Left colon (tissue), 2 donors: ENCODE measurements at regions not wholly inside any gene's neighbourhood (a gene's known extent, or its start where the extent isn't known, plus 50 kb on each side); places are given as distances from the start of the nearest gene placed in this dataset.

Experiments used
- ATAC-seq: fragments of 200-7000 bp; cut with Tn5 transposase; one replicate; pipeline ENCODE4 v1.9.1; 2020; ENCODE audit warnings: mild to moderate bottlenecking, moderate library complexity
- DNase-seq, 2 donors: peaks; one replicate each; pipeline ENCODE4 v3.0.0-alpha.2; 2020
- intact Hi-C, 2 donors: fragments of 100-400 bp; cut with DNase I in 1 of 2; cut with micrococcal nuclease in 1 of 2; formaldehyde crosslinking; loops; one replicate each; pipeline versions ENCODE4 v1.11.2 to v1.14.0; 2022; cut with DNase I, micrococcal nuclease
- donor health status: DM: no; HTN: no; CAD: no.
- donor health status: DM: yes; HTN: yes; CAD: no.

GRCh38 chr12:126483145-126484068, 1418.2 kb downstream of the AACS start:
- intact Hi-C loops: no loop called here
- DNase-seq (peak in 1 of 2 donors; percentile 27), ATAC-seq (no peak)

GRCh38 chr12:126487431-126487980, 1422.3 kb downstream of the AACS start:
- intact Hi-C loops: no loop called here
- ATAC-seq: no peak
- DNase-seq: no peak

GRCh38 chr12:126488806-126489205, 1423.6 kb downstream of the AACS start:
- intact Hi-C loops: no loop called here
- ATAC-seq (no peak), DNase-seq (no peak)

GRCh38 chr12:126492181-126492580, 1426.9 kb downstream of the AACS start:
- ATAC-seq (no peak), DNase-seq (no peak)
- intact Hi-C loops: no loop called here

GRCh38 chr12:126493366-126494108, 1428.3 kb downstream of the AACS start:
- ATAC-seq (no peak), DNase-seq (no peak)
- intact Hi-C loops: no loop called here

- DNase-seq (no peak), ATAC-seq (no peak)
- intact Hi-C loops: no loop called here
These were observed 1431.0 kb downstream of the AACS start for GRCh38 chr12:126496201-126496600.

GRCh38 chr12:126506426-126507182, 1441.4 kb downstream of the AACS start:
- DNase-seq (no peak), ATAC-seq (no peak)
- intact Hi-C loops: no loop called here

- DNase-seq: no peak
- intact Hi-C loops: no loop called here
- ATAC-seq: no peak
These were observed 1442.0 kb downstream of the AACS start for GRCh38 chr12:126507231-126507630.

- DNase-seq (no peak), ATAC-seq (no peak)
- intact Hi-C loops: no loop called here
These were observed 1444.3 kb downstream of the AACS start for GRCh38 chr12:126509572-126509971.

- ATAC-seq (no peak), DNase-seq (no peak)
- intact Hi-C loops: no loop called here
These were observed 1445.4 kb downstream of the AACS start for GRCh38 chr12:126510630-126511029.

GRCh38 chr12:126512916-126513913, 1448.0 kb downstream of the AACS start:
- ATAC-seq (no peak), DNase-seq (no peak)
- intact Hi-C loops: no loop called here

GRCh38 chr12:126518596-126519200, 1453.5 kb downstream of the AACS start:
- ATAC-seq (no peak), DNase-seq (no peak)
- intact Hi-C loops: no loop called here

- no peak for ATAC-seq
- DNase-seq: no peak
- intact Hi-C loops: no loop called here
These were observed 1454.6 kb downstream of the AACS start for GRCh38 chr12:126519833-126520232.

- ATAC-seq (no peak), DNase-seq (no peak)
- intact Hi-C loops: no loop called here
These were observed 1458.7 kb downstream of the AACS start for GRCh38 chr12:126523891-126524290.

GRCh38 chr12:126534495-126534894, 1469.3 kb downstream of the AACS start:
- no peak for ATAC-seq
- intact Hi-C loops: no loop called here
- DNase-seq: no peak

GRCh38 chr12:126534942-126535341, 1469.7 kb downstream of the AACS start:
- no peak for DNase-seq
- ATAC-seq: no peak
- intact Hi-C loops: no loop called here

- ATAC-seq (no peak), DNase-seq (no peak)
- intact Hi-C loops: no loop called here
These were observed 1470.7 kb downstream of the AACS start for GRCh38 chr12:126535971-126536370.
